Bronchial epithelial cell (primary cell): ENCODE measurements at regions not wholly inside any gene's neighbourhood (a gene's known extent, or its start where the extent isn't known, plus 50 kb on each side); places are given as distances from the start of the nearest gene placed in this dataset.

Experiments
- DNase-seq: peaks from one replicate; pipeline ENCODE4 v3.0.0-alpha.2; 2010; ENCODE audit warnings: low read depth
- FAIRE-seq: peaks from 2 replicates; lab custom pipeline; 2011; peaks lifted over from hg19 to GRCh38; lab: Jason Lieb, UNC
- H3K27me3 ChIP-seq: 2 replicates; pipeline ENCODE4 v1.5.1; 2011; ENCODE audit warnings: low read length; ENCODE audit not compliant: control insufficient read depth, insufficient read depth
- H3K36me3 ChIP-seq: 2 replicates; pipeline ENCODE4 v1.5.1; 2011; ENCODE audit warnings: low read length; ENCODE audit not compliant: control insufficient read depth, insufficient read depth
- H3K4me3 ChIP-seq: 2 replicates; pipeline ENCODE4 v1.5.1; 2011; ENCODE audit warnings: mild to moderate bottlenecking, low read depth, low read length, control low read depth
- CTCF ChIP-seq: IDR thresholded peaks from 2 replicates; pipeline ENCODE4 v1.5.1; 2011; ENCODE audit warnings: mild to moderate bottlenecking, moderate library complexity, low read length, control low read depth, inconsistent platforms; ENCODE audit not compliant: insufficient read depth, severe bottlenecking

GRCh38 chr19:30900051-30900450 is 449.2 kb downstream of the TSHZ3 start:
- DNase-seq (no peak), FAIRE-seq (no peak)
- Histone ChIP-seq H3K4me3 (no peak overlapping the region), H3K27me3 (no peaks in the 10 kb centered on the region), H3K36me3 (no peaks in the 10 kb centered on the region)
- no peak for TF ChIP-seq CTCF

GRCh38 chr19:30898353-30899103 is 450.7 kb downstream of the TSHZ3 start:
- H3K36me3 ChIP-seq, result no peaks in the 10 kb centered on the region
- H3K4me3 ChIP-seq, result no peak overlapping the region
- DNase-seq, result no peak
- no peak for FAIRE-seq
- H3K27me3 ChIP-seq, result no peaks in the 10 kb centered on the region
- TF ChIP-seq CTCF, result no peak

- no peaks in the 10 kb centered on the region for H3K36me3 ChIP-seq
- DNase-seq (no peak), FAIRE-seq (no peak)
- no peak overlapping the region for H3K4me3 ChIP-seq
- no peaks in the 10 kb centered on the region for H3K27me3 ChIP-seq
- TF ChIP-seq CTCF, result no peak
These were observed 451.7 kb downstream of the TSHZ3 start for GRCh38 chr19:30897553-30897952.

GRCh38 chr19:30897034-30897433 is 452.2 kb downstream of the TSHZ3 start:
- H3K36me3 ChIP-seq, result no peaks in the 10 kb centered on the region
- no peak for TF ChIP-seq CTCF
- no peak overlapping the region for H3K4me3 ChIP-seq
- FAIRE-seq (no peak), DNase-seq (no peak)
- H3K27me3 ChIP-seq, result no peaks in the 10 kb centered on the region

- no peak overlapping the region for H3K4me3 ChIP-seq
- no peak for TF ChIP-seq CTCF
- H3K27me3 ChIP-seq, result no peaks in the 10 kb centered on the region
- no peaks in the 10 kb centered on the region for H3K36me3 ChIP-seq
- DNase-seq, result no peak
- no peak for FAIRE-seq
These were observed 452.7 kb downstream of the TSHZ3 start for GRCh38 chr19:30896554-30896953.

GRCh38 chr19:30895946-30896345 is 453.3 kb downstream of the TSHZ3 start:
- Histone ChIP-seq H3K36me3 (no peaks in the 10 kb centered on the region), H3K27me3 (no peaks in the 10 kb centered on the region), H3K4me3 (no peak overlapping the region)
- FAIRE-seq (no peak), DNase-seq (no peak)
- no peak for TF ChIP-seq CTCF
